ENCODE measurements at regions not wholly inside any gene's neighbourhood (a gene's known extent, or its start where the extent isn't known, plus 50 kb on each side); places are given as distances from the start of the nearest gene placed in this dataset.

DNA sequence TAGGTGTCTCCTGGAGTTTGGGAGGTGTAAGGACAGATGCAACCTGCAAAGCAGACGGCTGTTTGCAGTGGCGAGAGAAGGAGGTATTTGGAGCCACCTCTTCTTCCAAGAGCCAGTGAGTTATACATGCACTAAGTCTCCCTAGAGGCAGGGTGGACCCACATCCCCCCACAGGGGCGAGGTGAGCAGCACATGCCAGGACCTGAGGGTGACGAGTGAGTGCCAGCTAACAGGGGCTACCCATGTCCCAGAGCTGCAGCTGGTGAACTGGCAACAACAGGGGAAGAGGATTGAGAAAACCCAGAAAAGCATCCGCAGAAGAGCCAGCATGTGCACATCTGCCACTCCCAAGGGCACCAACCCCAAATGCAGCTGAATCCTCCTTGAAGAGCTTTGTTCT is 95.1 kb downstream of the CD83 start:
- Histone ChIP-seq H3K4me2 (ENCODE audit: control insufficient read depth, insufficient read depth) (no peak overlapping the region), H3K79me2 (ENCODE audit: control insufficient read depth, insufficient read depth, low read length) (no peaks in the 10 kb centered on the region), H3K27me3 (replicated peaks in 1 of 2; ENCODE audit: control insufficient read depth in 2 of 2, insufficient read depth in 2 of 2, low read length in 1 of 2) (no peaks in the 10 kb centered on the region), H3K27ac (ENCODE audit: control insufficient read depth, insufficient read depth) (no peak overlapping the region), H3K36me3 (ENCODE audit: control insufficient read depth in 2 of 2, insufficient read depth in 2 of 2, low read length in 1 of 2) (no peaks in the 10 kb centered on the region), H3K9me3 (replicated peaks; ENCODE audit: control insufficient read depth, insufficient read depth, low read length) (no peaks in the 10 kb centered on the region), H4K20me1 (ENCODE audit: control insufficient read depth, insufficient read depth) (no peaks in the 10 kb centered on the region), H3K9ac (ENCODE audit: control insufficient read depth, insufficient read depth, low read length) (no peak overlapping the region), H3K4me1 (ENCODE audit: control insufficient read depth, insufficient read depth, low read length) (peaks cover 16% of the 10 kb centered on the region), H3K4me3 (no peak overlapping the region), H2AFZ (ENCODE audit: control insufficient read depth, low read depth, low read length) (no peak overlapping the region)
- intact Hi-C loops (cut with micrococcal nuclease; ENCODE audit: unreplicated experiment), result loop anchor here (5.0 kb wide), 4 partner anchors 105 to 1410 kb away; no protein-coding TSS in a partner anchor
- CTCF ChIA-PET, result interaction anchor here (0.5 to 1.1 kb wide), 2 partner anchors 169 to 1269 kb away, joined by 3 to 4 read pairs; no protein-coding TSS in a partner anchor
- POLR2A ChIA-PET, result no interaction called here
- no peak for FAIRE-seq
- 81% methylated on average over 5 of the region's 5 CpGs for WGBS (ENCODE audit: insufficient coverage, insufficient replicate concordance, low lambda C conversion rate, missing lambda C conversion rate)
- in situ Hi-C loops (cut with MboI), result loop anchor here (5.0 to 25.0 kb wide), 4 partner anchors 1035 to 1400 kb away; partner anchors contain the start of gene JARID2
- no peak for DNase-seq (ENCODE audit: low read depth, low spot score)
- RAD21 ChIA-PET (ENCODE audit: unreplicated experiment), result interaction anchor here (0.6 to 1.6 kb wide), 2 partner anchors 453 to 1048 kb away, joined by 3 to 4 read pairs; no protein-coding TSS in a partner anchor
- ATAC-seq, result no peak
- TF ChIP-seq MXI1 (IDR thresholded peaks at IDR 0.05; ENCODE audit: low read depth, low read length) (no peak), IKZF2 (IDR thresholded peaks at IDR 0.05) (no peak), SMAD5 (IDR thresholded peaks at IDR 0.05; ENCODE audit: low read depth) (no peak), HDAC6 (IDR thresholded peaks at IDR 0.05; ENCODE audit: unreplicated experiment) (no peak), CEBPB (IDR thresholded peaks at IDR 0.05; ENCODE audit: borderline replicate concordance in 1 of 2, low read depth in 2 of 2, low read length in 2 of 2) (no peak)
- SMC1A ChIA-PET (ENCODE audit: uncharacterized antibody, unreplicated experiment), result interaction anchor here (0.9 to 2.5 kb wide), 4 partner anchors 11 to 873 kb away, joined by 3 to 14 read pairs (median 6); no protein-coding TSS in a partner anchor
- BruUV-seq (replicated peaks), result no TSS peak

- RAD21 ChIA-PET (ENCODE audit: unreplicated experiment), result interaction anchor here (1.1 to 1.4 kb wide), 2 partner anchors 19 to 444 kb away, joined by 3 read pairs; no protein-coding TSS in a partner anchor
- Histone ChIP-seq H4K20me1 (ENCODE audit: control insufficient read depth, insufficient read depth) (no peaks in the 10 kb centered on the region), H3K4me2 (ENCODE audit: control insufficient read depth, insufficient read depth) (no peak overlapping the region), H3K27me3 (replicated peaks in 1 of 2; ENCODE audit: control insufficient read depth in 2 of 2, insufficient read depth in 2 of 2, low read length in 1 of 2) (no peaks in the 10 kb centered on the region), H3K4me1 (ENCODE audit: control insufficient read depth, insufficient read depth, low read length) (no peaks in the 10 kb centered on the region), H3K27ac (ENCODE audit: control insufficient read depth, insufficient read depth) (no peak overlapping the region), H3K9ac (ENCODE audit: control insufficient read depth, insufficient read depth, low read length) (no peak overlapping the region), H3K9me3 (replicated peaks; ENCODE audit: control insufficient read depth, insufficient read depth, low read length) (no peaks in the 10 kb centered on the region), H3K4me3 (no peak overlapping the region), H3K79me2 (ENCODE audit: control insufficient read depth, insufficient read depth, low read length) (no peaks in the 10 kb centered on the region), H2AFZ (ENCODE audit: control insufficient read depth, low read depth, low read length) (no peak overlapping the region), H3K36me3 (ENCODE audit: control insufficient read depth in 2 of 2, insufficient read depth in 2 of 2, low read length in 1 of 2) (no peaks in the 10 kb centered on the region)
- ATAC-seq (no peak), FAIRE-seq (no peak), DNase-seq (ENCODE audit: low read depth, low spot score) (no peak)
- no TSS peak for BruUV-seq (replicated peaks)
- POLR2A ChIA-PET, result interaction anchor here (0.6 to 0.7 kb wide), 4 partner anchors 158 to 1170 kb away, joined by 3 to 4 read pairs (median 3); no protein-coding TSS in a partner anchor
- intact Hi-C loops (cut with micrococcal nuclease; ENCODE audit: unreplicated experiment), result no loop called here
- 78% methylated on average over 13 of the region's 13 CpGs for WGBS (ENCODE audit: insufficient coverage, insufficient replicate concordance, low lambda C conversion rate, missing lambda C conversion rate)
- TF ChIP-seq MYB (IDR thresholded peaks at IDR 0.05; ENCODE audit: borderline replicate concordance, low read depth, low read length), result no peak
- no peak for TF ChIP-seq SUPT20H (IDR thresholded peaks at IDR 0.05; ENCODE audit: borderline replicate concordance, control insufficient read depth, low read depth, low read length)
- no peak for TF ChIP-seq ZNF622 (IDR thresholded peaks at IDR 0.05)
- TF ChIP-seq TARDBP (IDR thresholded peaks at IDR 0.05; ENCODE audit: borderline replicate concordance), result no peak
- TF ChIP-seq KDM1A (IDR thresholded peaks at IDR 0.05; ENCODE audit: borderline replicate concordance), result no peak
- no peak for TF ChIP-seq YBX1 (IDR thresholded peaks at IDR 0.05)
- no peak for TF ChIP-seq YY1 (IDR thresholded peaks at IDR 0.05; ENCODE audit: low read depth, low read length)
- TF ChIP-seq E4F1 (IDR thresholded peaks at IDR 0.05; ENCODE audit: borderline replicate concordance, partially characterized antibody), result no peak
- no peak for TF ChIP-seq BRCA1 (IDR thresholded peaks at IDR 0.05; ENCODE audit: low read depth, low read length)
- TF ChIP-seq HDGF (IDR thresholded peaks at IDR 0.05), result no peak
- in situ Hi-C loops (cut with MboI), result loop anchor here (10.0 to 25.0 kb wide), 3 partner anchors 1168 to 1395 kb away; no protein-coding TSS in a partner anchor
- SMC1A ChIA-PET (ENCODE audit: uncharacterized antibody, unreplicated experiment), result interaction anchor here (0.5 to 2.1 kb wide), 7 partner anchors 11 to 1989 kb away, joined by 3 to 13 read pairs (median 3); no protein-coding TSS in a partner anchor
- CTCF ChIA-PET, result interaction anchor here (0.9 to 2.0 kb wide), 4 partner anchors 100 to 1989 kb away, joined by 3 to 10 read pairs (median 3); no protein-coding TSS in a partner anchor
Observed at GRCh38 chr6:14216946-14217684, 99.5 kb downstream of the CD83 start.

All from GM12878 (cell line).